ENCODE measurements at regions not wholly inside any gene's neighbourhood (a gene's known extent, or its start where the extent isn't known, plus 50 kb on each side); places are given as distances from the start of the nearest gene placed in this dataset.
A peak's percentile ranks its signal among the peaks of the same experiment; 100 is the strongest.

DNA sequence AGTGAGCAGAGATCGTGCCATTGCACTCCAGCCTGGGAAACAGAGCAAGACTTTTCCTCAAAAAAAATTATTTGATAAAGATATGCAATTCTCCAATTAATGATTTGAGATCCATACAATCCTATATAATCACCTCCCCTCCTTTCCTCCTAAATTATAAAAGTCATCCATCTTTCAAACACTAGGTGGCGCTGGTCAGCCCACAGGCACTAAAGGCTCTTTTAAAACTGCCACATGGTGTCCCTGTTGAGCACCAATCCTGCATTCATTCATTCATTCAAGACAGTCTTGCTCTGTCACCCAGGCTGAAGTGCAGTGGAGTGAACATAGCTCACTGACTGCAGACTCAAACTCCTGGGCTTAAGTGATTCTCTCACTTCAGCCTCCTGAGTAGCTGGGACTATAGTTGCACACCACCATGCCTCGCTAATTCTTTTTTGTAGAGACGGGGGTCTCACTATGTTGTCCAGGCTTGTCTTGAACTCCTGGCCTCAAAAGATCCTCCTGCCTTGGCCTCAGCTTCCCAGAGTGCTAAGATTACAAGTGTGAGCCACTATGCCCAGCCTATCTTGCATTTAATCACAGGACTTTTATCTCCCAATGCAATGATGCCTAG lies 58.7 kb upstream of the SLC2A12 start:
- TF ChIP-seq BRCA1 (IDR thresholded peaks at IDR 0.05; ENCODE audit: low read depth, low read length): no peak
- TF ChIP-seq, protein P1, sequence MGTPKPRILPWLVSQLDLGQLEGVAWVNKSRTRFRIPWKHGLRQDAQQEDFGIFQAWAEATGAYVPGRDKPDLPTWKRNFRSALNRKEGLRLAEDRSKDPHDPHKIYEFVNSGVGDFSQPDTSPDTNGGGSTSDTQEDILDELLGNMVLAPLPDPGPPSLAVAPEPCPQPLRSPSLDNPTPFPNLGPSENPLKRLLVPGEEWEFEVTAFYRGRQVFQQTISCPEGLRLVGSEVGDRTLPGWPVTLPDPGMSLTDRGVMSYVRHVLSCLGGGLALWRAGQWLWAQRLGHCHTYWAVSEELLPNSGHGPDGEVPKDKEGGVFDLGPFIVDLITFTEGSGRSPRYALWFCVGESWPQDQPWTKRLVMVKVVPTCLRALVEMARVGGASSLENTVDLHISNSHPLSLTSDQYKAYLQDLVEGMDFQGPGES (IDR thresholded peaks at IDR 0.05): no peak
- no peak for TF ChIP-seq HDAC6 (IDR thresholded peaks at IDR 0.05; ENCODE audit: unreplicated experiment)
- TF ChIP-seq ELK1 (IDR thresholded peaks at IDR 0.05; ENCODE audit: low read depth, low read length): no peak
- peak; percentile 81 to 91 (median 82) for TF ChIP-seq CTCF (IDR thresholded peaks at IDR 0.05 in 2 of 3, conservative IDR thresholded peaks at IDR 0.05 in 1 of 3; ENCODE audit: control insufficient read depth in 2 of 3, extremely low read depth in 1 of 3, insufficient read depth in 1 of 3, low read depth in 3 of 3, low read length in 3 of 3)
- TF ChIP-seq MLLT1 (IDR thresholded peaks at IDR 0.05): no peak
- no peak for TF ChIP-seq CHD4 (IDR thresholded peaks at IDR 0.05)
- no peak for TF ChIP-seq SPI1 (IDR thresholded peaks at IDR 0.05; ENCODE audit: borderline replicate concordance, insufficient read depth, low read depth, low read length)

All from GM12878 (cell line).